DOHH2 (cell line): ENCODE measurements at regions not wholly inside any gene's neighbourhood (a gene's known extent, or its start where the extent isn't known, plus 50 kb on each side); places are given as distances from the start of the nearest gene placed in this dataset.

Source experiments
- EZH2phosphoT487 ChIP-seq: fragments of 200-600 bp; sonication (generic); IDR thresholded peaks from 2 replicates; pipeline ENCODE4 v1.6.1; 2017; ENCODE audit warnings: borderline replicate concordance, mild to moderate bottlenecking, antibody characterized with exemption, low read length, moderate library complexity, mixed read lengths
- TF ChIP-seq, protein P1 (sequence below): fragments of 200-600 bp; sonication (generic); IDR thresholded peaks from one replicate; pipeline ENCODE4 v1.5.1; 2014; ENCODE audit warnings: antibody characterized with exemption, mild to moderate bottlenecking, low read depth, low read length; ENCODE audit not compliant: poor library complexity, severe bottlenecking

DNA sequence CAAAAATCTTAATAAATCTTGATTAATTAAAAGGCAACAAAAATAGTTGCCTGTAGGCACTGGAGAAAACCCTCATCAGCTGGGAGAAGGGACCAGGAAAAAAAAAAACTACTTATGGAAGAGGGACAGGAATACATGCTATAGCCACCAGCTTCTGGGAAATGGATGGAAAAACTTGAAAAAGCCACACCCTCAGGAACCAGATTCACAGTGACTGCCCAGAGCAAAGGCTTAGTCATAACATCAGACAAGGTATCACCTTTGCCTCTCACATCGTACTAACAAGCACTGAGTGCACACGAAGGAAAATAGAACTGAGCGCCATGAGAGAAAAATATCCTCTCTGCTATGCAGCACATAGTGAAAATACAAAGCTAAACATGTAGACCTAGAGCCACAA is 116.9 kb upstream of the GYPC start:
- TF ChIP-seq, protein P1, sequence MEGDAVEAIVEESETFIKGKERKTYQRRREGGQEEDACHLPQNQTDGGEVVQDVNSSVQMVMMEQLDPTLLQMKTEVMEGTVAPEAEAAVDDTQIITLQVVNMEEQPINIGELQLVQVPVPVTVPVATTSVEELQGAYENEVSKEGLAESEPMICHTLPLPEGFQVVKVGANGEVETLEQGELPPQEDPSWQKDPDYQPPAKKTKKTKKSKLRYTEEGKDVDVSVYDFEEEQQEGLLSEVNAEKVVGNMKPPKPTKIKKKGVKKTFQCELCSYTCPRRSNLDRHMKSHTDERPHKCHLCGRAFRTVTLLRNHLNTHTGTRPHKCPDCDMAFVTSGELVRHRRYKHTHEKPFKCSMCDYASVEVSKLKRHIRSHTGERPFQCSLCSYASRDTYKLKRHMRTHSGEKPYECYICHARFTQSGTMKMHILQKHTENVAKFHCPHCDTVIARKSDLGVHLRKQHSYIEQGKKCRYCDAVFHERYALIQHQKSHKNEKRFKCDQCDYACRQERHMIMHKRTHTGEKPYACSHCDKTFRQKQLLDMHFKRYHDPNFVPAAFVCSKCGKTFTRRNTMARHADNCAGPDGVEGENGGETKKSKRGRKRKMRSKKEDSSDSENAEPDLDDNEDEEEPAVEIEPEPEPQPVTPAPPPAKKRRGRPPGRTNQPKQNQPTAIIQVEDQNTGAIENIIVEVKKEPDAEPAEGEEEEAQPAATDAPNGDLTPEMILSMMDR = no peak
- TF ChIP-seq EZH2phosphoT487 = no peak
